Epithelial cell of prostate (primary cell): ENCODE measurements at regions not wholly inside any gene's neighbourhood (a gene's known extent, or its start where the extent isn't known, plus 50 kb on each side); places are given as distances from the start of the nearest gene placed in this dataset.

Source experiments
- DNase-seq: peaks from one replicate; pipeline ENCODE4 v3.0.0-alpha.2; 2011; ENCODE audit warnings: low read depth, low spot score
- H3K27ac ChIP-seq: fragments of 450-650 bp; 2 replicates; pipeline ENCODE4 v1.5.1; 2017; ENCODE audit warnings: mild to moderate bottlenecking

GRCh38 chr14:100381395-100382105, 58.4 kb downstream of the SLC25A47 start:
- DNase-seq = no peak
- no peak overlapping the region for H3K27ac ChIP-seq

GRCh38 chr14:100382106-100382455, 58.9 kb downstream of the SLC25A47 start:
- no peak for DNase-seq
- H3K27ac ChIP-seq = no peak overlapping the region

- H3K27ac ChIP-seq = no peak overlapping the region
- DNase-seq = no peak
Observed at GRCh38 chr14:100383727-100384158, 60.6 kb downstream of the SLC25A47 start.

GRCh38 chr14:100384277-100384676, 61.1 kb downstream of the SLC25A47 start:
- no peak for DNase-seq
- no peak overlapping the region for H3K27ac ChIP-seq

- H3K27ac ChIP-seq = no peak overlapping the region
- no peak for DNase-seq
Observed at GRCh38 chr14:100384819-100385813, 62.0 kb downstream of the SLC25A47 start.

GRCh38 chr14:100386121-100386520, 63.0 kb downstream of the SLC25A47 start:
- no peak for DNase-seq
- no peak overlapping the region for H3K27ac ChIP-seq

- DNase-seq = no peak
- no peak overlapping the region for H3K27ac ChIP-seq
Observed at GRCh38 chr14:100386846-100387245, 63.7 kb downstream of the SLC25A47 start.

GRCh38 chr14:100387450-100387849, 64.3 kb downstream of the SLC25A47 start:
- no peak overlapping the region for H3K27ac ChIP-seq
- DNase-seq = no peak

- no peak for DNase-seq
- no peak overlapping the region for H3K27ac ChIP-seq
Observed at GRCh38 chr14:100388103-100389054, 65.2 kb downstream of the SLC25A47 start.

GRCh38 chr14:100389497-100390104, 66.5 kb downstream of the SLC25A47 start:
- no peak overlapping the region for H3K27ac ChIP-seq
- no peak for DNase-seq

GRCh38 chr14:100391173-100391572, 68.0 kb downstream of the SLC25A47 start:
- no peak overlapping the region for H3K27ac ChIP-seq
- no peak for DNase-seq

- DNase-seq = no peak
- no peak overlapping the region for H3K27ac ChIP-seq
Observed at GRCh38 chr14:100391724-100392123, 68.6 kb downstream of the SLC25A47 start.

GRCh38 chr14:100392356-100392755, 69.2 kb downstream of the SLC25A47 start:
- no peak overlapping the region for H3K27ac ChIP-seq
- no peak for DNase-seq

GRCh38 chr14:100393362-100393761, 70.2 kb downstream of the SLC25A47 start:
- no peak for DNase-seq
- no peak overlapping the region for H3K27ac ChIP-seq

- H3K27ac ChIP-seq = no peak overlapping the region
- no peak for DNase-seq
Observed at GRCh38 chr14:100393906-100394732, 71.0 kb downstream of the SLC25A47 start.

GRCh38 chr14:100394886-100395672, 71.9 kb downstream of the SLC25A47 start:
- H3K27ac ChIP-seq = no peak overlapping the region
- no peak for DNase-seq

- DNase-seq = no peak
- H3K27ac ChIP-seq = no peak overlapping the region
Observed at GRCh38 chr14:100396266-100396795, 73.2 kb downstream of the SLC25A47 start.

- DNase-seq = no peak
- no peak overlapping the region for H3K27ac ChIP-seq
Observed at GRCh38 chr14:100397005-100397404, 73.9 kb downstream of the SLC25A47 start.
